GM20000 (cell line): ENCODE measurements at regions not wholly inside any gene's neighbourhood (a gene's known extent, or its start where the extent isn't known, plus 50 kb on each side); places are given as distances from the start of the nearest gene placed in this dataset.

Source experiments
- DNase-seq: peaks from one replicate; pipeline ENCODE4 v3.0.0; 2012; ENCODE audit warnings: low spot score
- TF ChIP-seq, protein P1 (sequence below): IDR thresholded peaks from 2 replicates; pipeline ENCODE4 v1.5.1; 2012; ENCODE audit warnings: mild to moderate bottlenecking, control low read depth; ENCODE audit errors: extremely low read depth, missing control alignments

DNA sequence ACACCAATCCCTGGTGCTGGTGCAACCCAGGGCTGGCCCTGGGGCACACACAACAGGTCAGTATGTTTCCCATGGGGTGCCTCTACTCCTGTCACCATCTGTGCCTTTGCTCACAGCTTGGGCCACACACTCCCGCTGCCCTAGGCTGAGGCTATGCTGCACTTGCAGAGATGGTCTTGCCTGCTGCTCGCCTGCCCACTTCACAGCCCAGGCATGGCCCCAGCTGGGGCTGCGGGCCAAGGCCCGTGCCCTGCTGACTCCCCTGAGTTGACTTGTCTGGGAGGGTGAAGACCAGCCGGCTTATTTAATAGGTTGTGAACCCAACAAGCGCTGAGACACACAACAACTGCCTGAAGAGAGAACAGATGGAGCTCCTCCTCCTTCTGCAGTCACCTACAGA lies 184.1 kb downstream of the ZNF33B start:
- no peak for DNase-seq
- TF ChIP-seq, protein P1, sequence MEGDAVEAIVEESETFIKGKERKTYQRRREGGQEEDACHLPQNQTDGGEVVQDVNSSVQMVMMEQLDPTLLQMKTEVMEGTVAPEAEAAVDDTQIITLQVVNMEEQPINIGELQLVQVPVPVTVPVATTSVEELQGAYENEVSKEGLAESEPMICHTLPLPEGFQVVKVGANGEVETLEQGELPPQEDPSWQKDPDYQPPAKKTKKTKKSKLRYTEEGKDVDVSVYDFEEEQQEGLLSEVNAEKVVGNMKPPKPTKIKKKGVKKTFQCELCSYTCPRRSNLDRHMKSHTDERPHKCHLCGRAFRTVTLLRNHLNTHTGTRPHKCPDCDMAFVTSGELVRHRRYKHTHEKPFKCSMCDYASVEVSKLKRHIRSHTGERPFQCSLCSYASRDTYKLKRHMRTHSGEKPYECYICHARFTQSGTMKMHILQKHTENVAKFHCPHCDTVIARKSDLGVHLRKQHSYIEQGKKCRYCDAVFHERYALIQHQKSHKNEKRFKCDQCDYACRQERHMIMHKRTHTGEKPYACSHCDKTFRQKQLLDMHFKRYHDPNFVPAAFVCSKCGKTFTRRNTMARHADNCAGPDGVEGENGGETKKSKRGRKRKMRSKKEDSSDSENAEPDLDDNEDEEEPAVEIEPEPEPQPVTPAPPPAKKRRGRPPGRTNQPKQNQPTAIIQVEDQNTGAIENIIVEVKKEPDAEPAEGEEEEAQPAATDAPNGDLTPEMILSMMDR: no peak

DNA sequence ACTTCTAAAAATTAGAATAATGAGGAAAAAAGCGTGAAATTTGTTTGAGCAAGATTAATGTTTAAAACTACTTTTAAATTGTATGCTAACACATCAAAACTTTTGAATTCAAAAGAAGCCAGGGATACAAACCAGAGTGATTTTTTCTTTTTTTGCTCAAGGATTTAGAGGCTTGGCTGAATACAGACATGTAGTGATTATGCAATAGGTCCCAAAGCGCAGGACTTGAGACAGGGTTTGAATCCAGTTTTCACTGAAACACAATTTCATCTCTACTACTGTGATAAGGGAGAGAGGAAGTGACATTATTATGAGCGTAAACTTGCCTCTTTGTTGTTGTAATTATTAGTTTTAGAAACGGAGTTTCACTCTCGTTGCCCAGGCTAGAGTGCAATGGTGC lies 207.3 kb downstream of the ZNF33B start:
- TF ChIP-seq, protein P1: no peak
- DNase-seq: no peak

DNA sequence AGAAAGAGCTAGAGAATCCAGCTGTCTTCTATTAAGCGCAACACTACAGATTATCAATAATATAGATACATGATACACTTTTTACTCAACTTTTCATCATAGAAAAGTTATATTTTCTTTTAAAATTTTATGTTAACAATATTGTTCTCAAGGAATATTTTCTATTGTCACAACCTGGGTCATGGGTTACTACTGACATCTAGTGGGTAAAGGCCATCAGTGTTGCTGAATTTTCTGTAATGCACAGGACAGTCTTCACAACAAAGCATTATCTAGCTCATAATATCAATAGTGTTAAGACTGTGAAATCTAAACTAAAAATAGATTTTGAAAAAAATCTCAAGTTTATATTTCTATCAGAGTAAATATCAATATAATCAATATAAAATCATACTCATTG lies 209.8 kb downstream of the ZNF33B start:
- no peak for DNase-seq

DNA sequence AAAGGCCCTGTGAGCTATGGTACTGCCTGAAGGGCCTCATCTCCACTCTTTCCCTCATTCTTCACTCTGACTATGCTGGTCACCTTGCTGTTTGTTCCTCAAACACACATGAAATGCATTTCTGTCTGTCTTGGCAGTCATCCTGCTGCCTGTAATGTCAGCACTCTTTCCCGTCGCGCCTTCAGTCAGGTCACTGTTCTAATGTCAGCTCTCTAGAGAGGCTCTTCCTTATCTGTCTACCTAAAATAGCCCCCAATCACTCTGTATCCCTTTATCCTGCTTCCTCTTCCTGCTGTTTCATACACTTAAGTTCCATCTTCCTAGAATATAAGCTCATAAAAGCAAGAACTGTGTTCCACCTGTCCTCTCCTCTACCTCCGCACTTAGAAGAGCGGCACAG lies 215.5 kb downstream of the ZNF33B start:
- no peak for DNase-seq
- TF ChIP-seq, protein P1: no peak

More for the DNA sequence above, 209.8 kb downstream of the ZNF33B start:
- TF ChIP-seq, protein P1: peak; percentile 4

DNA sequence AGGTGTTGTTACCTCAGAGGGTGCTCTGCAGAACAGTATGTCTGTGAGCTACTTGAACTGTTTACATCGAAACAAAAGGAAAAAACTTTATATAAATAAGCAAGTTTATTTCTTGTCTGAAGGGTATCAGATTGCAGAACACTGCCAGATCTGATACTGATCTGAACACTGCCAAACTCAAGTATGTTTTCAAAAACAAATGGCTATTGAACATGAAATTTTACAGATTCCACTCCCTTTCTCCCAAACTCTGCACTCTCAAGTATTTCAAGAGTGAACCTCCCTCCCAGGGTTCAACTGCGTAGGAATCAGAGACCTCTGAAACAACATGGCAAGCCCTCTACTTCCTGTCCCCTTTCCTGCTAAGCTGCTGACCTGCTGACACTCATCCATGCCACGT lies 216.6 kb downstream of the ZNF33B start:
- TF ChIP-seq, protein P1: no peak
- no peak for DNase-seq

DNA sequence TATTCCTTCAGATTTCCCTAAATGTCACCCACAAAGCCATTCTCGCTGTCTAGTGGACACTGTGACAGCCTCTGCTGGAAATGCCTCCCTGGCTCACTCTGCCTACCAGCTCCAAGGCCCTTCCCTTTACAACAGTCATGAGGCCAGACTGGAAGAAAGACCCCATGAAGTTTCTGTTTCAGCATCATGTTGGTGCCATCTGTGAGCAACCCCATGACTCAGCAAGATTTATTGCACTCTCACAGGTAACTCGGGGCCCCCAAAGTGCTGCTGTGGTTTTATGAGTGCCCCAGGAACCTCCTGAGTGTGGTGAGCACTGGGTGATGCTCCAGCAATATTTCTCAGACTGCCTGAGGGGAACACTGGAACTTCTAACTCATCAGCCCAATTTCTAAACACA lies 218.6 kb downstream of the ZNF33B start:
- TF ChIP-seq, protein P1: no peak
- DNase-seq: no peak

DNA sequence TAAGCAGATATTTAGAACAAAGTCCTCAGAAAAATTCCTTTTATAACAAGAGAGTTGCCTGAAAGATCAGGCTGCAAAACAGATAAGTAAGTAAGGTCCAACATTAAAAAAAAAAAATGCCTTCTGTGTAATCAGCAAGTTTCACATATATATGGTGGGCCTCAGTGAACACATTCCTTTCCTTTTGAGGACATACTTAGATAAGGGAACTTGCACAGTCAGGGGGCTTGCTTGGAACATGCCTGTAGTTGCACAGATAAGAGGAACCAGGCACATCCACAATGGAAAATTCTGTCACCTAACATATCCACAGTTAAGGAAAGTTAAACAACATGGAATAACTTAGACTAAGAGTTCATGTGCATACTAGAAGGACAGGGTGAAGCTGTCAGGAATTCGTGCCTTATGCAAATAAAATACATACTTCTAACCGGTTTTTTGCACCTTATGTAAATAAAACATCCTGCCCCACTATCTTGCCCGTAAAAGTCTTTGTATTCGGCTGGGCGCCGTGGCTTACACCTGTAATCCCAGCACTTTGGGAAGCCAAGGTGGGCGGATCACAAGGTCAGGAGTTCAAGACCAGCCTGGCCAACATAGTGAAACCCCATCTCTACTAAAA lies 257.3 kb downstream of the ZNF33B start:
- TF ChIP-seq, protein P1: no peak
- DNase-seq: no peak
